AG10803 (cell line): ENCODE measurements at regions not wholly inside any gene's neighbourhood (a gene's known extent, or its start where the extent isn't known, plus 50 kb on each side); places are given as distances from the start of the nearest gene placed in this dataset.
A peak's percentile ranks its signal among the peaks of the same experiment; 100 is the strongest.

Experiments
- DNase-seq: peaks from one replicate; pipeline ENCODE4 v3.0.0; 2010; ENCODE audit warnings: low read depth
- H3K4me3 ChIP-seq: 2 replicates; pipeline ENCODE4 v1.5.1; 2011; ENCODE audit warnings: mild to moderate bottlenecking, low read length, control low read depth
- CTCF ChIP-seq: conservative IDR thresholded peaks from 2 replicates; pipeline ENCODE4 v1.5.1; 2011; ENCODE audit warnings: mild to moderate bottlenecking, low read length, control low read depth, inconsistent platforms

DNA sequence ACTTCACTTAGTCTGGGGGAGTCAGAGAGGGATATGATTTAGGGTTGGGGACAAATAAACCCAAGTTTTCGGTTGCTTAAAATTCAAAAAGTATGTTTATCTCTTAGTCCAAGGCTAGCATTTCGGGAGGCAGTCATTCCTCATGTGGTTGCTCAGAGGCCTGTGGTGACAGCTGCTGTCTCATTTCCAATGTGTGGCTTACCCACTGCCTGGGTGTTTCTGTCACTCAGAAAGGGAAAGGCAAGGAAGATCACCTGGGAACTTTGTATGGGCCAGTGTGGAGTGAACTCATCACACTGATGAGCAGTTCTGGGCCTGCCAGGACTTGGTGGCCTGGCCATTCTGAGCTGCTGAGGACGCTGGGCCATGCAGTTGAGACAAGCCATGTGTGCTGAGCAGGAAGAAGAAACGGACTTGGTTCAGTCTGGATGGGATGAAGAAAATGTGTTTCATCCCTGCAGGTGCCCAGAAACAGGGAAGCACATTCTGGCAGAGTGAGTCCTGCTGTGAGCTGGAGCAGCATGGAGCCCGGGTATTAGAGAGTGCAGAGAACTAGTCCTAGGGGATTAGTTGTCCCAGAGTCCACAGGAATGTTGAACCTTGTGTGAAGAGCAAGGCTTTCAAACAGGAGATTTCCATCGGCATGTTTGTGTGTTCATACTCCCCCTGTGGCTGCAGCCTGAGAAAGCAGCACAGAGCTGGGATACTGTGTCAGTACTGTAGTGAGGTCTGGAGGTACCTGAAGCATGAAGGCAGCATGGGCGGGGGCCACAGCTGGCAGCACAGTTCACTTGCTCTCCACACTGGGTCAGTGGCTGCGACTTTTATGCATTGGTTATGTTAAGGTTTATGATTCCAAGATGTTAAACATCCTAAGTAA lies 211.1 kb upstream of the IGFBP3 start:
- no peak overlapping the region for H3K4me3 ChIP-seq
- peak; percentile 31 for TF ChIP-seq CTCF
- peak; percentile 25 for DNase-seq

- H3K4me3 ChIP-seq: no peak overlapping the region
- no peak for TF ChIP-seq CTCF
- DNase-seq: no peak
Observed at GRCh38 chr7:46129831-46130230, 208.8 kb upstream of the IGFBP3 start.

DNA sequence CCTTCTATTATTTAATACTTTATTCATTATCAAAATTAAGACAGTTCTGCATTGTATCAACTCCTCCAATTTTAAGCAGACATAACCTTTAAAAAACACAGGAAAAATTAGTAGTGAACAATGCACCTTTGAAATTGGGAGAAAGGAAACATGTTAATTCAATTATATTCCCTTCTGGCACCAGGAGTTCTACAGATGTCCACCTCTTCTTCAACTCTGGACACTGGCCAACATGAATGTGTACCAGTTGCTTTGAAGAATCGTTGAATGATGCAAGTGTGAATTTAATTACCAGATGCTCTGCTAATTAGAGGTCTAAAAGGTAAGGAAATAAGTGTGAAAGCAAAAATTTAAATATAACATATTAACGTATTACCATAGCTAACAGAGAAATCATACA lies 206.7 kb upstream of the IGFBP3 start:
- TF ChIP-seq CTCF: no peak
- no peak overlapping the region for H3K4me3 ChIP-seq
- no peak for DNase-seq

GRCh38 chr7:46126675-46127300 lies 205.7 kb upstream of the IGFBP3 start:
- no peak overlapping the region for H3K4me3 ChIP-seq
- DNase-seq: no peak
- TF ChIP-seq CTCF: no peak

- DNase-seq: no peak
- no peak for TF ChIP-seq CTCF
- no peak overlapping the region for H3K4me3 ChIP-seq
Observed at GRCh38 chr7:46123756-46124343, 202.8 kb upstream of the IGFBP3 start.

GRCh38 chr7:46115410-46115809 lies 194.3 kb upstream of the IGFBP3 start:
- DNase-seq: no peak
- H3K4me3 ChIP-seq: no peak overlapping the region
- TF ChIP-seq CTCF: no peak

DNA sequence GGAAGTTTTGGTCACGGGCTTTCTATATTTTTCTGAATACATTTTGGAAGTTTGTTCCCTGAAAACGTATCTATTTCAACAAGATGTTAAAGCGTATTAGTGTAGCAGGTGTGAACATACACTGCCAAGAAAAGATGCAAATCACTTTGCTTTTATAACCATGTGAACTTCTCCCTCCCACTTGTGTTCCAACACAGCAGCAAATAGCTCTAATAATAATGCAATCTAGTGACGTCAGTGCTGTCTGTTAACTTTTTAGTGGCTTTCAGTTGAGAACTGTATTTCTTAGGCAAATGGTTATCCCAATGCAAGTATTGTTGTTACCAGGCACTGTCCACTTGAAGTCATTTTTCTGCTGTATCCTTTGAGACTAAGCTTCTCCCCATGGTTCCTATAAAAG lies 188.4 kb upstream of the IGFBP3 start:
- no peak for DNase-seq
- no peak overlapping the region for H3K4me3 ChIP-seq
- TF ChIP-seq CTCF: no peak
